ENCODE measurements at regions not wholly inside any gene's neighbourhood (a gene's known extent, or its start where the extent isn't known, plus 50 kb on each side); places are given as distances from the start of the nearest gene placed in this dataset.

GRCh38 chr11:95295382-95296149 lies 64.6 kb upstream of the SESN3 start:
- Mint-ChIP-seq H3K36me3 (no peaks in the 10 kb centered on the region), H3K9me3 (no peaks in the 10 kb centered on the region), H3K4me3 (no peak overlapping the region), H3K27me3 (ENCODE audit: low read depth) (no peaks in the 10 kb centered on the region), H3K4me1 (peaks cover 76% of the 10 kb centered on the region), H3K27ac (no peak overlapping the region; the same call in 1 of the 2 replicates)
- ATAC-seq (no peak), DNase-seq (ENCODE audit: low spot score) (no peak)
- CTCF ChIA-PET: interaction anchor here (1.7 kb wide), 1 partner anchor 64 kb away, joined by 5 read pairs; the partner anchor contains the start of gene SESN3
- POLR2A ChIA-PET: no interaction called here
- TF ChIP-seq AFF4 (CRISPR knock-in tag; IDR thresholded peaks at IDR 0.05; ENCODE audit: borderline replicate concordance): no peak
- no peak for TF ChIP-seq E2F4 (CRISPR knock-in tag; IDR thresholded peaks at IDR 0.05; ENCODE audit: borderline replicate concordance, low read depth)
- no peak for TF ChIP-seq USF2 (CRISPR knock-in tag; IDR thresholded peaks at IDR 0.05)
- TF ChIP-seq ZNF263 (CRISPR knock-in tag; IDR thresholded peaks at IDR 0.05; ENCODE audit: low read depth): no peak
- TF ChIP-seq FOXK1 (CRISPR knock-in tag; IDR thresholded peaks at IDR 0.05): no peak
- no peak for TF ChIP-seq ZBTB21 (CRISPR knock-in tag; IDR thresholded peaks at IDR 0.05; ENCODE audit: borderline replicate concordance)
- no peak for TF ChIP-seq JAZF1 (CRISPR knock-in tag; IDR thresholded peaks at IDR 0.05)
- TF ChIP-seq ZNF232 (CRISPR knock-in tag; IDR thresholded peaks at IDR 0.05): no peak
- TF ChIP-seq TCF7 (CRISPR knock-in tag; IDR thresholded peaks at IDR 0.05; ENCODE audit: low read depth): no peak
- TF ChIP-seq NR1H2 (CRISPR knock-in tag; IDR thresholded peaks at IDR 0.05): no peak
- no peak for TF ChIP-seq FOXP4 (CRISPR knock-in tag; IDR thresholded peaks at IDR 0.05)
- no peak for TF ChIP-seq RORB (CRISPR knock-in tag; IDR thresholded peaks at IDR 0.05)
- no peak for TF ChIP-seq SMAD4 (CRISPR knock-in tag; IDR thresholded peaks at IDR 0.05)
- no peak for TF ChIP-seq IRF1 (CRISPR knock-in tag; IDR thresholded peaks at IDR 0.05)

GRCh38 chr11:95294701-95295100 lies 63.7 kb upstream of the SESN3 start:
- Mint-ChIP-seq H3K27ac (no peak overlapping the region), H3K4me1 (peaks cover 76% of the 10 kb centered on the region), H3K4me3 (no peak overlapping the region), H3K36me3 (no peaks in the 10 kb centered on the region), H3K27me3 (ENCODE audit: low read depth) (no peaks in the 10 kb centered on the region), H3K9me3 (no peaks in the 10 kb centered on the region)
- CTCF ChIA-PET: no interaction called here
- ATAC-seq (no peak), DNase-seq (ENCODE audit: low spot score) (no peak)
- POLR2A ChIA-PET: no interaction called here
- TF ChIP-seq ZBTB21 (CRISPR knock-in tag; IDR thresholded peaks at IDR 0.05; ENCODE audit: borderline replicate concordance): no peak
- TF ChIP-seq RELA (CRISPR knock-in tag; IDR thresholded peaks at IDR 0.05; ENCODE audit: borderline replicate concordance): no peak
- TF ChIP-seq IRF1 (CRISPR knock-in tag; IDR thresholded peaks at IDR 0.05): no peak
- no peak for TF ChIP-seq ZNF532 (CRISPR knock-in tag; IDR thresholded peaks at IDR 0.05; ENCODE audit: borderline replicate concordance)
- TF ChIP-seq IRF2 (CRISPR knock-in tag; IDR thresholded peaks at IDR 0.05; ENCODE audit: borderline replicate concordance, low read depth): no peak
- TF ChIP-seq PRRX2 (CRISPR knock-in tag; IDR thresholded peaks at IDR 0.05): no peak

Data from WTC11 (cell line).